Activated naive CD8-positive, alpha-beta T cell treated with anti-CD3 and anti-CD28 coated beads for 36 hours (primary cell): ENCODE measurements at regions not wholly inside any gene's neighbourhood (a gene's known extent, or its start where the extent isn't known, plus 50 kb on each side); places are given as distances from the start of the nearest gene placed in this dataset.
A peak's percentile ranks its signal among the peaks of the same experiment; 100 is the strongest.

Experiments used
- DNase-seq: peaks from one replicate; pipeline ENCODE4 v3.0.0; 2021
- H3K27ac Mint-ChIP-seq: one replicate; pipeline ENCODE4 v1.8.0; 2022; ENCODE audit warnings: mild to moderate bottlenecking, moderate library complexity, mixed read lengths
- H3K27me3 Mint-ChIP-seq: one replicate; pipeline ENCODE4 v1.8.0; 2022; ENCODE audit warnings: mild to moderate bottlenecking, mixed read lengths
- H3K36me3 Mint-ChIP-seq: one replicate; pipeline ENCODE4 v1.8.0; 2021; ENCODE audit warnings: mild to moderate bottlenecking, mixed read lengths
- H3K4me1 Mint-ChIP-seq: one replicate; pipeline ENCODE4 v1.8.0; 2021; ENCODE audit warnings: mixed read lengths
- H3K4me3 Mint-ChIP-seq: one replicate; pipeline ENCODE4 v1.8.0; 2022; ENCODE audit warnings: mild to moderate bottlenecking, moderate library complexity, mixed read lengths
- H3K9me3 Mint-ChIP-seq: one replicate; pipeline ENCODE4 v1.8.0; 2022; ENCODE audit warnings: mixed read lengths

DNA sequence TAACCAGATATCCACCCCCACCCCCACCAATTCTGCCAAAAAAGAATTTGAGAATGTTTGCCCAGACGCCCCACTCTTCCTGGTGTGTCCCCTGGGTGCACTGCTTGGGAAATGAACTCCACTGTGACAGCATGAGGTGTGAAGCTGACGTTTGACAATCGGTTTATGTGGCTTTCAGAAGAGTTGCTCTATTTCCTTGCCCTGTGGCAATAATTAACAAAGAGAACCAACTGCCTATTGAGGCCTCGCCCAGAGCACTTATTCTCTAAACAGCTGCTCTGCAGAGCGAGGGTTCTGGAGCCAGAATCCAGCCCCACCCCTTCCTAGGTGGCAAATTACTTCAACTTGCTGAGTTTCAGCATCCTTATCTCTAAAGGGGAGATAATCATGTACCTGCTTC is 115.8 kb upstream of the SIX3 start:
- no peak overlapping the region for H3K27ac Mint-ChIP-seq
- no peak overlapping the region for H3K4me3 Mint-ChIP-seq
- no peaks in the 10 kb centered on the region for H3K9me3 Mint-ChIP-seq
- H3K27me3 Mint-ChIP-seq, result no peaks in the 10 kb centered on the region
- DNase-seq, result no peak
- H3K4me1 Mint-ChIP-seq, result no peaks in the 10 kb centered on the region
- H3K36me3 Mint-ChIP-seq, result no peaks in the 10 kb centered on the region

DNA sequence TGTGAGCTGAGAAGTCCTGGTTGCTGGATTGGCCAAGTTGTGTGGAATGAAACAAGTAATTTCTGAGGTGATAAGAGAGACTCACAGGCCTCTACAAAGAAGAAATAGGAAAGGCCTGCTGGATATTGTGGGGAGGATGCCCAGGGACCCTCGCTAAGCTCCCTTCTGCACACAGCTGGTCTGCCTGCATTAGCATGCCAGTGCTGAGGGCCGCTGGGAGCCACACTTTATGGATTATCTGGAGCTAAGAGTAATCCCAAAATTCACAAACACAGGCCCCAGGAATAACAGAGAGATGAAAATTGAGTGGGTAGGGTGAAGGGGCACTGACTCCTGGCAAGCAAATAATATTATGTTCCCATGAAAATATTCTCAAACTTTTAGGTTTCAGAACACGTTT is 114.9 kb upstream of the SIX3 start:
- H3K27ac Mint-ChIP-seq, result no peak overlapping the region
- H3K27me3 Mint-ChIP-seq, result no peaks in the 10 kb centered on the region
- DNase-seq, result no peak
- H3K4me1 Mint-ChIP-seq, result no peaks in the 10 kb centered on the region
- H3K4me3 Mint-ChIP-seq, result no peak overlapping the region
- H3K36me3 Mint-ChIP-seq, result no peaks in the 10 kb centered on the region
- H3K9me3 Mint-ChIP-seq, result no peaks in the 10 kb centered on the region

DNA sequence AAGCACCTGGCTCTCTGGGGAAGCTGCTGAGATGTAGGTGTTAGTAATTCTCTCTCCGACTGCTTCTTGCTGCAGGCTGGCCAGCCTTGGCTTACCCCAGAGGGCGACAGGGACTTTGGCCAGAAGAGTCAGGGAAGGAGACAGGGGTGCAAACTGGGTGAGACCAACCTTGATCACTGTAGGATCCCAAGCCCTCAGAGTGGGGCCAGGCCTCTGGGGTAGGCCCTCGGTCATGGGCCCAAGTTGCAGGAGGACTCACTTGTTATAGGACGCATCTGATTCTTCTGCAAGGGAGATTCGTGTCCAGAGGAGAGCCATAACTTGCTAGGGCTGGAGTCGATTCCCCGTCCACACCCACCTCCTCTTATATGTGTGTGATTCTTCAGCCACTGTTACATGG is 111.7 kb upstream of the SIX3 start:
- H3K4me3 Mint-ChIP-seq, result no peak overlapping the region
- no peak overlapping the region for H3K27ac Mint-ChIP-seq
- H3K9me3 Mint-ChIP-seq, result peaks cover 5% of the 10 kb centered on the region
- H3K36me3 Mint-ChIP-seq, result no peaks in the 10 kb centered on the region
- H3K27me3 Mint-ChIP-seq, result no peaks in the 10 kb centered on the region
- peaks cover 5% of the 10 kb centered on the region for H3K4me1 Mint-ChIP-seq
- DNase-seq, result no peak

DNA sequence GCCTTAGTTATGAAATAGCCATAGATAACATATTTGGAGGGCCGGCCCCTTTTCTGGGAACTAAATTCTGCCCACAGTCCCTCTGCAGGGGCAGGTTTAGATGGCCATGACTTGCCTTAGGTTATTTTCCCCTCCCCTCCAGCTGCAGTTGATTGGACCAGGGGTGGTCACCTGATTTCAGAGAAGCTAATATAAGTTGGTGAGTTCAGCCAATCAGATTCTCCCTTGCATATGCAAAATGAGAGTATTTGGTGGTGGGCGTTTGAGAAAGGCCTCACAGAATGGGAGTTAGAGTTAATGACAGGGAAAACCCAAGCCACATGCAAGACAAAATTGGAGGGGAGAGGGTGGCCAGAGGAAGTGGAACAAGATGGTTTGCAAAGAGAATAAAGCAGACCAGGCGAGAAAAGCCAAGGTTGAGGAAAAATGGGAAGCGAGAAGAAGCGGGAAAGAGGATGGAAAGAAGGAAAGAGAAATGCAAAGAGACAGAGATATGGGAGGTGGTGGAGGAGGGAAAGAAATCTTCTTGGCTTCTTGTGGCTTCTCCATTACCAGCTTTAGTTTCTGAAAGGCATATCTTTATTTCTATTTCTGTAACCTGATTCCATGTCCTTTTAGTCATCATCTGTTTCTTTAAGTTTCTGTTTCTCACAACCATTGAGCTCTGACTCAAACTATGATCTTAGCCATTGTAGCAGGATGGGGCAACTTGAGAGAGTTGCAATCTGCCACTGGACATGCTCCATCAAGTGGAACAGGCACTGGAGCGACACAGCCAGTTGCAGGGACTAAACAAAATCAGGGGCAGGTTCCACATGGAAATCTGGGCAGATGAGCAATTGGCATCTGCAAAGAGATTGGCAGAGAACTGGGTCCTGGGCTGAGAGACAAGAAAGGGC is 108.1 kb upstream of the SIX3 start:
- Mint-ChIP-seq H3K4me3 (no peak overlapping the region), H3K27me3 (no peaks in the 10 kb centered on the region), H3K9me3 (peaks cover 5% of the 10 kb centered on the region), H3K36me3 (no peaks in the 10 kb centered on the region), H3K4me1 (peaks cover 7% of the 10 kb centered on the region), H3K27ac (peak overlapping the region; percentile 80)
- no peak for DNase-seq

DNA sequence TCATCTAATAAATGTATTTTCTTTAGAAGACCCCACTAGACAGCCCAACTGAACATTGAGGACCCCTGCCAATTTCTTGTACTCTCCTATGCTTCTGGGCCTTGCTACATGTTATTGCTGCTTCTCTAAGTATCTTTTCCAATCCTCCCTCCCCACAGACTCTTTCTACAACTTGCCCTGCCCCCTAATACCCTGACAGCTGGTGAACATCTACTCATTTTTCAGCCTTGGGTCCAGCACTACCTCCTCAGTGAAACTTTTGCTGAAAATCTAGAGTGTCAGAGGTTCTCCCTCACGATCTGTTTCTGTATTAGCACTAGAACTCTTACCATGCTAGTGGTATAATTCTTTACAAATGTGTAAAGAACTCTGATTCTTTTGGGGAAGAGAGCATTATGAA is 106.8 kb upstream of the SIX3 start:
- Mint-ChIP-seq H3K27me3 (no peaks in the 10 kb centered on the region), H3K36me3 (no peaks in the 10 kb centered on the region), H3K9me3 (peaks cover 5% of the 10 kb centered on the region), H3K4me3 (no peak overlapping the region), H3K4me1 (peaks cover 7% of the 10 kb centered on the region), H3K27ac (no peak overlapping the region)
- no peak for DNase-seq

DNA sequence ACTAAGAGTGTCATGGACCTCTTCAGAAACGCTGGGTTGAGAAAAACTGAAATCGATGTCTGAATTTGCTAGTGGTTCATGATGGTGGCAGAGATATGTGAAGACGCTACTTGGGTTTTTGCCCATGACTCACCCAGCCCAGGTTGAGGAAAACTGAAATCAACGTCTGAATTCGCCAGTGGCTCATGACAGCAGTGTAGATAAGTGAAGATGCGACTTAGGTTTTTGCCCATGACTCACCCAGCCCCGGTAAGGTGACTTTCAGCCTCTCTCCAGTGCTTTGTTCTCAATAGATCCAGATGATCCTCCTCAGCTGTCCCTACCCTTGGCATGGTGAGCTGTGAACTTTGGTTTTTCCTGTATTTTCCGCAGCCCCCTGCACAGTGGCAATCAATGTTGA is 105.3 kb upstream of the SIX3 start:
- no peaks in the 10 kb centered on the region for H3K36me3 Mint-ChIP-seq
- no peak overlapping the region for H3K4me3 Mint-ChIP-seq
- H3K27me3 Mint-ChIP-seq, result no peaks in the 10 kb centered on the region
- no peak overlapping the region for H3K27ac Mint-ChIP-seq
- DNase-seq, result peak; percentile 22
- H3K9me3 Mint-ChIP-seq, result peaks cover 5% of the 10 kb centered on the region
- H3K4me1 Mint-ChIP-seq, result peaks cover 7% of the 10 kb centered on the region

DNA sequence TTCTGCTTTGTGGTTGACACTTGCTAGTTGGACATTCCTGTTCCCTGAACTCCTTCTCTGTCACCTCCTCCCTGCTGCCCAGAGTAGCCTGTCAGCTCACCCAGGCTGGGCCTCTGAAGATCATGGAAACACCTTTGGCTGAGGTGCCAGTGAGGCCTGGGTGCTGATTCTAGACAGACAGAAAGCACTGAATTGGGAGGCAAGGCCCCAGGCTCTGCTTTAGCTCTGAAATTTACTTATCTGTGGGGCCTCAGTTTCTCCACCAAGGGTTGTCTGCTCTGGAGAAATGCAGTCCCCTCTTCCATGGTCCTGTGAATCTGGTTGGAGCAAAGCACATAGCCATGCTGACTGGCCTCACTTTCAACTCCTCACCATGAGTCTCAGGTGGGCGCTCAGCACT is 104.6 kb upstream of the SIX3 start:
- no peak overlapping the region for H3K27ac Mint-ChIP-seq
- H3K4me1 Mint-ChIP-seq, result peaks cover 7% of the 10 kb centered on the region
- H3K27me3 Mint-ChIP-seq, result no peaks in the 10 kb centered on the region
- no peak for DNase-seq
- H3K4me3 Mint-ChIP-seq, result no peak overlapping the region
- H3K36me3 Mint-ChIP-seq, result no peaks in the 10 kb centered on the region
- H3K9me3 Mint-ChIP-seq, result peaks cover 5% of the 10 kb centered on the region

DNA sequence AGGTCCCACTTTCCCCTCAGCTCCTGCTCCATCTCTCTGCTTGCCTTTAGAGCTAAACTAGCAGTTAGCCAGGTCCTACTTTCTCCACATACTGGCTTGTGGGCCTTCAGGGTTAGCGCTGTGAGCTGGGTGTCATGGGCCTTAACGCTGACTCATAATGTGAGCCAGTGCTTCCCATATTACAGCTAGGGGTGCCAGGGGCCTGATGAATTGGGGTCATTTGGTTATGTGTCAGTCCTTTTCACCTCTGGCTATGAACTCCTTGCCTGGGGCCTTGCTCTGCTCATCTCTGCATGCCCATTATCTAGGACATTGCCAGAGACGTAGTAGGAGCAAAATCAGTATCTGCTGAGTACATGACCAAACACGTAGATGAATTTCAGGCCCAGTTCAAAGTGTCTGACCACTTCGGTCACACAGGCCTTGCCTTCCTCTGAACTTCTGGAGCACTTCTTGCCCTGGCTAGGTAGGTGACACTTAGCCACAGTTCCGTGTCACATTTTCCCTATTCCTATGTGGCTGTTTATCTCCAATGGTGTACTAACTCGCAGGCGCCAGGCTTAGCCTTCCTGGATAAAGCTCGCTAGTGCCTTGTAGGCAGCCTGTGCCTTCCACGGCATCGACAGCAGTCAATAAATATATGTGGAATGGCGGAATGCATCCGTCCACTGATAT is 103.2 kb upstream of the SIX3 start:
- H3K27me3 Mint-ChIP-seq, result no peaks in the 10 kb centered on the region
- DNase-seq, result no peak
- H3K9me3 Mint-ChIP-seq, result peaks cover 4% of the 10 kb centered on the region
- H3K27ac Mint-ChIP-seq, result no peak overlapping the region
- no peak overlapping the region for H3K4me3 Mint-ChIP-seq
- peaks cover 7% of the 10 kb centered on the region for H3K4me1 Mint-ChIP-seq
- H3K36me3 Mint-ChIP-seq, result no peaks in the 10 kb centered on the region

DNA sequence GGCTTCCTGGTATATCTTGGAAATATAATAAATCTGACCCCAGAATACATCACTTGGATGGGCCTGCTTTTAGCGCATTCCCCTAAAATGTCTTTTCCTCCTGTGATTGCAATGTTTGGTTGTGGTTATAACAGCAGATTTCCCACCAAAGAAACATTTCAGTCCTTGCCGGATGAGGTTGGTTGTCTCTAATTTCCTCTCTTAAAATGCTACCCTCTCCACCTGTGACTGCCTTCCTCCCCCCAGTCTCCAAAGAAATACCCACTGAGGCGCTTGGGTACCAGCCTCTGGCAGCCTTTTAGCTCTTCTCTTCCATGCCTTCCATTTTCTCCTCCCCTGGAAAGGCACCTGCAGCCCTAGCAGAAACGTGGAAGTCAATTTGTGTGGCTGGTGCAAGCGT is 102.1 kb upstream of the SIX3 start:
- H3K4me3 Mint-ChIP-seq, result no peak overlapping the region
- peaks cover 2% of the 10 kb centered on the region for H3K4me1 Mint-ChIP-seq
- H3K9me3 Mint-ChIP-seq, result no peaks in the 10 kb centered on the region
- H3K27me3 Mint-ChIP-seq, result no peaks in the 10 kb centered on the region
- DNase-seq, result no peak
- H3K36me3 Mint-ChIP-seq, result no peaks in the 10 kb centered on the region
- H3K27ac Mint-ChIP-seq, result no peak overlapping the region

DNA sequence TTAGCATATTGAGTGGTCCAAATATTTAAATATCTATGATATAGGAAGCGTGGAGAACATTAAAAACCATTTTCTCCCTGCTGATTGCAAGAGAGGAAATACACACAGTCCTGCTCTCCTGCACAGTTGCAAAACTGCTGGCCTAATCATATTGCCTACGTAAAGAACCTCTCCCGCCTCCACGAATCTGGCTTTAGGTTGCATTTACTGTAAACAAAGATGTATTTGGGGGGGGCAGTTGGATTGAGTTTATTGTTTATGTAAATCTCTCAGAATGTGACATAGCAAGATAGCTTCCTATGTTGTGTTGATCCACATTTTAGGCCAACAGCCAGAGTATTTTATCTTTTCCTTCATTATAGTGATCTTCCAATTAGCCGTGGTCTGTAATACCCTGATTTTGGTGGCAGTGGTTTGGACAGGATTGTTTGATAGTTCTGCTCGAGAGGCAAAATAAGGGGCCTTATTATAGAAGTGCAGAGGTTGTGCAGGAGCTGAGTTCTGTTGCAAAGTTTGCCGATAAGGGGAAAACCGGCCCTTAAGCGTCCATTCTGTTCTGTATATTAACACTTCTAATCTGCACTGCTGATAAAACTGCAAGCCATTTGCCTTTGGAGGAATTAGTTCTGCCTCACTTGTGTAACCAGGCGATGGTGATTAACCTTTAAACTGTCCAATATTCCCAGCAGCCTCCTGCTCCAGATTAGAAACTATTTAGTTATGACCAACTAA is 101.6 kb upstream of the SIX3 start:
- Mint-ChIP-seq H3K9me3 (no peaks in the 10 kb centered on the region), H3K27ac (no peak overlapping the region), H3K4me1 (peaks cover 2% of the 10 kb centered on the region), H3K27me3 (no peaks in the 10 kb centered on the region), H3K4me3 (no peak overlapping the region), H3K36me3 (no peaks in the 10 kb centered on the region)
- no peak for DNase-seq

DNA sequence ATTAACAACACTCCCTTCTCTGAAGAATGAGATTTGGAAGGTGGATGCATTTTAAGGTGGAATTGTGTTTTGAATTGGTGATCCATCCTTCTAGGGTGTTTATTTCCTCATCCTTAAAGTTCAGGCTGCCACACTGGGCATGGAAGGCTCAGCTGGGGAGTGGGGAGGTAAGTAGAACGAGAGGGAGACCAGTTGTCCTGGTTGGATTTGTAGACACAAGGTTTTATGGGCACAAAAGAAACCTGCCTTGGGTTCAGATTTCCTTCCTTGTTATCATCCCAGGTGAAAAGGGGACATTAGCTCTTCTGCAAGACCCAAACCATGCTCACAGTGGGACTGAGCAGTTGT is 101.0 kb upstream of the SIX3 start:
- Mint-ChIP-seq H3K27me3 (no peaks in the 10 kb centered on the region), H3K4me1 (peaks cover 2% of the 10 kb centered on the region), H3K36me3 (no peaks in the 10 kb centered on the region), H3K4me3 (no peak overlapping the region), H3K9me3 (no peaks in the 10 kb centered on the region), H3K27ac (no peak overlapping the region)
- no peak for DNase-seq

DNA sequence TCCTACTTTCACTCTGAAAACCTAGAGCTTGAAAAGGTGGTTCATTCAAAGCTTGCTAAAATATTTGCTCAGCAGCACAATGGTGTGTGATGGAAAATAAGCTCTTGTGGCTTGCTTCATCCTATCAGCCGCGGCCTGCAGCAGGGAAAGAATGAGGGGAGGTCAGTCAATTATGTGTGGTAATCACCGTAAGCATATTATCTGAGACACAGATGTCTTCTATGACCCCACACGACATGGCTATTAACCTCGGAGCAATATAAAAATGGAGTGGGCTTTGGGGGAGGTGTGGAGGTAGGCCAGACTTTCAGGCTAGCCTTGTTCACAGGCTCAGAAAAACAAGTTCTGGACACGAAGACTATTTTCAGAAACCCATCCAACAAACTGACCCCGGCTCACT is 98.4 kb upstream of the SIX3 start:
- DNase-seq, result no peak
- no peaks in the 10 kb centered on the region for H3K9me3 Mint-ChIP-seq
- no peak overlapping the region for H3K4me3 Mint-ChIP-seq
- peaks cover 1% of the 10 kb centered on the region for H3K27me3 Mint-ChIP-seq
- H3K27ac Mint-ChIP-seq, result no peak overlapping the region
- H3K36me3 Mint-ChIP-seq, result no peaks in the 10 kb centered on the region
- no peaks in the 10 kb centered on the region for H3K4me1 Mint-ChIP-seq

DNA sequence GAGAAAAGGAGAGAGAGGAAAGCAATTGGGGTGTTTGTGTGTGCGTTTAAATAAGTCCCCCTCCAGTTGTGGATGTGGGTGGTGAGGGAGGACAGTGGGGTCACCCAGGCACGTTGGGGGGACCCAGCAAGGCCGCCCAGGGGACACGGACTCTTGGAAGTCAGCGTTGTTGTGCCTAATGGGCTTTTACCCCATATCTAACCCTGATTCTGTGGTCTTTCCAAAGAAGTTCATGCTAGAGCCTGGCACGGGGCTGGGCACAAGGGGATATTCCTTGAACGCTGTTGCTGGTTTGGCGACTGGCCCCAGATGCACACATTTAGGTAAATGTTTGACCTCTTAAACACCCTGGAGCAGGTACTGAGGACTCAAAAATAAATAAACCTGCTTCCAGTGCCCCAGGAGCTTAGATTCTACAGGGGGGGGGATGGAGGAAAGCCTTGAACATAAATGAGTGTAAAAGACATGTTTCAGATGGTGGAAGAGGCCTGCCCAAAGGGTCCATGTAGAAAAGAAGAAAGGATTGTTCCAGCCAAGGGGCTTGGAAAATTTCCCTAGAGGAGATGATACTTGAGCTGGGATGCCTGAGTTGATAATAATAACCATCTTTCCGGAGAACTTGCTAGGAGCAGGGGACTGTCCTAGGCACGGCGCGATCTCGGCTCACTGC is 97.7 kb upstream of the SIX3 start:
- peaks cover 2% of the 10 kb centered on the region for H3K4me1 Mint-ChIP-seq
- H3K27me3 Mint-ChIP-seq, result peaks cover 5% of the 10 kb centered on the region
- no peak overlapping the region for H3K27ac Mint-ChIP-seq
- no peaks in the 10 kb centered on the region for H3K9me3 Mint-ChIP-seq
- no peak overlapping the region for H3K4me3 Mint-ChIP-seq
- no peaks in the 10 kb centered on the region for H3K36me3 Mint-ChIP-seq
- no peak for DNase-seq

DNA sequence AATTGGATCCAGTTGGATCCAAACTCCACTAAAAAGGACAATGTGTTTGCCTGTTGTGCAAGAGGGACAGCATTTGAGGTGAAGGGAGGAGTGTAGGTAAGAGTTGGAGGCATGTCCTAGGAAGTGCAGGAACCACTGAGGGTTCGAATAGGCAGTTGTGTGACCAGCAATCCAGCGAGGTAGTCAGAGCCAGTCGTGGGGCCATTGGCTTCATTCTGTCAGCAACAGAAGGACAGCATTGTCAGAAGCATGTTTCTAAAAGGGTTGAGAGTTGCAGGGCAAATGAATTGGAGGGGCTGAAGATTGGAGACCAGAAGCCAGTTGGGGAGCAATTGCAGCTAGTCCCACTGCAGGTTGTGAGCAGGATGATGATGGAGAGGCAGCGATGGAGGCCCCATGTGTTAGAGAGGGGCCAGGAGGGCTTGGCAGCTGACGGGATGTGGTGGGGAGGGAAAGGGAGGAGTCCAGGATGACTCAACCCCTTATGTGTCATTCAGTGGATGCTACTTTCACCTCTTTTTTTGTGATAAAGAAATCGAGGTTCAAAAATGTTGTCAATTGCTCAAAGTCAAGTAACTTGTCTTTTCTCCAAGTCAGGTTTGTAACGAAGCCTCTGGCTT is 96.7 kb upstream of the SIX3 start:
- Mint-ChIP-seq H3K27me3 (peaks cover 10% of the 10 kb centered on the region), H3K4me1 (peaks cover 7% of the 10 kb centered on the region), H3K27ac (no peak overlapping the region), H3K4me3 (no peak overlapping the region), H3K36me3 (no peaks in the 10 kb centered on the region), H3K9me3 (no peaks in the 10 kb centered on the region)
- no peak for DNase-seq

DNA sequence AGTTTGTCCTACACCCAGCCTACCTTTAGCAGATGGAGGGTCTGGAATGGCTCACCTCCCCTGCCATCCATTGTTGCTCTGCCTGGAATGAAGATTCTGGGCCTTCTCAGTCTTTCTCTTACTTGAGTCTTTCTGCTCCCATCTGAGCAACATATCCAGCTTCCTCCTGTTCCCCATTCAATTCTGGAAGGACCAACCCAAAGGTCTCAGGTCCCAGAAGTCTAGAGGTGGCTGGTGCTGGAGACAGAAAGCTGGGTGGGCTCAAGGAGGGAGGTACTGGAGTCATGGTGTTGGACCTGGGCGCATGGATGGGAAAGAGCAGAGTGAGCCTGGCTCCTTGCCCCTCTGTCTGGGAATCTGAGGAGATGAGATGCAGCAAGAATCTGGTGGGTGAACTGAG is 93.5 kb upstream of the SIX3 start:
- peaks cover 7% of the 10 kb centered on the region for H3K4me1 Mint-ChIP-seq
- H3K9me3 Mint-ChIP-seq, result no peaks in the 10 kb centered on the region
- no peak overlapping the region for H3K4me3 Mint-ChIP-seq
- no peak for DNase-seq
- H3K27ac Mint-ChIP-seq, result no peak overlapping the region
- no peaks in the 10 kb centered on the region for H3K36me3 Mint-ChIP-seq
- H3K27me3 Mint-ChIP-seq, result peaks cover 22% of the 10 kb centered on the region
